ENCODE measurements at regions not wholly inside any gene's neighbourhood (a gene's known extent, or its start where the extent isn't known, plus 50 kb on each side); places are given as distances from the start of the nearest gene placed in this dataset.

DNA sequence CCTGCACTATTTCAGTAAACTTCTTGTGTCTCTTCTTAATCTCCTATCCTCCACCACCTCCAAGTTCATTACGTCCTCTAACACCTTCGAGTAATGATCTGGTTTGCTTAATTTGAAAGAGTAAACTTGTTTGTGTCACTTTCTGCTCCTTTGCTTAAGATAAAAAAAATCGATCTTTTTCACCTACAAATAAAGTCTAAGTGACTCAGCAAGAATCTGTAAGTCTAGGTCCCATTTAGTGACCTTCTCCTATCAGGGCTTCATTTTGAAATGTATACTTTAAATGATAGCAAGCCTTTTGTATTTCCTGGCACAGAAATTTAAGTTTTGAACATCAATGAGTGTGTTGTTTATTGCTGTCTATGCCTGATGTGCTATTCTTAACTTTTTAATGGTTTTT, 260.9 kb upstream of the TFPI start:
- DNase-seq (no peak), ATAC-seq (no peak)
- no peaks in the 10 kb centered on the region for H3K4me1 ChIP-seq
- no peaks in the 10 kb centered on the region for H3K27me3 ChIP-seq
- H3K9me3 ChIP-seq, result peaks cover 0 to 12% (median 0%) of the 10 kb centered on the region in 12 donors
- 73 to 77% (median 75%) methylated on average over 3 of the region's 3 CpGs for WGBS, 4 donors
- H3K36me3 ChIP-seq, result no peaks in the 10 kb centered on the region
- no peak for TF ChIP-seq POLR2A (IDR thresholded peaks at IDR 0.05)
- TF ChIP-seq, protein P1, sequence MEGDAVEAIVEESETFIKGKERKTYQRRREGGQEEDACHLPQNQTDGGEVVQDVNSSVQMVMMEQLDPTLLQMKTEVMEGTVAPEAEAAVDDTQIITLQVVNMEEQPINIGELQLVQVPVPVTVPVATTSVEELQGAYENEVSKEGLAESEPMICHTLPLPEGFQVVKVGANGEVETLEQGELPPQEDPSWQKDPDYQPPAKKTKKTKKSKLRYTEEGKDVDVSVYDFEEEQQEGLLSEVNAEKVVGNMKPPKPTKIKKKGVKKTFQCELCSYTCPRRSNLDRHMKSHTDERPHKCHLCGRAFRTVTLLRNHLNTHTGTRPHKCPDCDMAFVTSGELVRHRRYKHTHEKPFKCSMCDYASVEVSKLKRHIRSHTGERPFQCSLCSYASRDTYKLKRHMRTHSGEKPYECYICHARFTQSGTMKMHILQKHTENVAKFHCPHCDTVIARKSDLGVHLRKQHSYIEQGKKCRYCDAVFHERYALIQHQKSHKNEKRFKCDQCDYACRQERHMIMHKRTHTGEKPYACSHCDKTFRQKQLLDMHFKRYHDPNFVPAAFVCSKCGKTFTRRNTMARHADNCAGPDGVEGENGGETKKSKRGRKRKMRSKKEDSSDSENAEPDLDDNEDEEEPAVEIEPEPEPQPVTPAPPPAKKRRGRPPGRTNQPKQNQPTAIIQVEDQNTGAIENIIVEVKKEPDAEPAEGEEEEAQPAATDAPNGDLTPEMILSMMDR (IDR thresholded peaks at IDR 0.05), result no peak
- no peak overlapping the region for H3K27ac ChIP-seq
- H3K4me3 ChIP-seq, result no peak overlapping the region
- intact Hi-C loops (cut with DNase I), result no loop called here

GRCh38 chr2:187819624-187820023, 265.4 kb upstream of the TFPI start:
- peaks cover 0 to 8% (median 0%) of the 10 kb centered on the region in 12 donors for H3K9me3 ChIP-seq
- no peaks in the 10 kb centered on the region for H3K4me1 ChIP-seq
- no peaks in the 10 kb centered on the region for H3K27me3 ChIP-seq
- no peak overlapping the region for H3K27ac ChIP-seq
- TF ChIP-seq, protein P1 (IDR thresholded peaks at IDR 0.05), result no peak
- no peak for TF ChIP-seq POLR2A (IDR thresholded peaks at IDR 0.05)
- ATAC-seq (no peak), DNase-seq (no peak)
- 84 to 93% (median 91%) methylated on average over 1 of the region's 1 CpG for WGBS, 4 donors
- no peak overlapping the region for H3K4me3 ChIP-seq
- intact Hi-C loops (cut with DNase I), result no loop called here
- no peaks in the 10 kb centered on the region for H3K36me3 ChIP-seq

GRCh38 chr2:187825108-187825507, 270.9 kb upstream of the TFPI start:
- DNase-seq (no peak), ATAC-seq (no peak)
- H3K9me3 ChIP-seq, result peaks cover 0 to 8% (median 0%) of the 10 kb centered on the region in 12 donors
- no peak overlapping the region for H3K27ac ChIP-seq
- no peak overlapping the region for H3K4me3 ChIP-seq
- no peaks in the 10 kb centered on the region for H3K27me3 ChIP-seq
- H3K36me3 ChIP-seq, result no peaks in the 10 kb centered on the region
- intact Hi-C loops (cut with DNase I), result no loop called here
- no peaks in the 10 kb centered on the region for H3K4me1 ChIP-seq
- TF ChIP-seq, protein P1 (IDR thresholded peaks at IDR 0.05), result no peak
- WGBS, 4 donors, result 87 to 93% (median 92%) methylated on average over 12 of the region's 12 CpGs

DNA sequence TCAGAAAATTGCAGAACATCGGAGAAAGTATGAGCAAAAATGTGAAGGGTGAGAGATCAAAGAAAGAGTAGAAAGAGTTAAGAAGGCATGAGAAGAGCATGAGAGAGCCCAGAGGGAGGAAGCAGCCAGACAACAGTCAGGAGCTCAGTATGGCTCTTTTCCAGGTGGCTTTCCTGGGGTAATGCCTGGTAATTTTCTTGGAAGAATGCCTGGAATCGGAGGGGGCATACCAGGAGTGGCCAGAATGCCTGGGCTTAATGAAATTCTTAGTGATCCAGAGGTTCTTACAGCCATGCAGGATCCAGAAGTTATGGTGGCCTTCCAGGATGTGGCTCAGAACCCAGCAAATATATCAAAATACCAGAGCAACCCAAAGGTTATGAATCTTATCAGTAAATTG, 271.8 kb upstream of the TFPI start:
- TF ChIP-seq POLR2A (IDR thresholded peaks at IDR 0.05), result no peak
- no peak overlapping the region for H3K27ac ChIP-seq
- H3K9me3 ChIP-seq, result peaks cover 0 to 8% (median 0%) of the 10 kb centered on the region in 12 donors
- H3K4me3 ChIP-seq, result no peak overlapping the region
- no peaks in the 10 kb centered on the region for H3K27me3 ChIP-seq
- DNase-seq (no peak), ATAC-seq (no peak)
- H3K4me1 ChIP-seq, result no peaks in the 10 kb centered on the region
- H3K36me3 ChIP-seq, result no peaks in the 10 kb centered on the region
- WGBS, 4 donors, result 50 to 57% (median 54%) methylated on average over 2 of the region's 2 CpGs
- intact Hi-C loops (cut with DNase I), result no loop called here

DNA sequence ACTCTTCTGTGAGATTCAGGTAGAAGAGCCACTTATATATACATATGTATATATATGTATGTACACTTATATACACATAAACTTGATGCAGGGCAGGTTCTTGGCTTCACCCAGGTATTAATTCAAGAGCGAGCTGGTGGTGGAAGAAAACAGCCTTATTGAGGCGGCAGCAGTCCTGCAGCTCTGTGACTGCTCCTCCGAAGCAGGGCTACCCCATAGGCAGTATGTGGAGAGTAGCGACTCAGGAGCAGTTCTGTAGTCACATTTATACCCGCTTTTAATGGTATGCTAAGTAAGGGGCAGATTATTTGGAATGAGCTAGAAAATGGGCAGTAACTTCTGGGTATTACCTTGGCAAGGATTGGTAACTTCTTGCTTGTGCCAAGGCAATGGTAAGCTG, 280.6 kb upstream of the TFPI start:
- H3K27ac ChIP-seq, result no peak overlapping the region
- intact Hi-C loops (cut with DNase I), result no loop called here
- no peak overlapping the region for H3K4me3 ChIP-seq
- no peak for TF ChIP-seq POLR2A (IDR thresholded peaks at IDR 0.05)
- TF ChIP-seq, protein P1 (IDR thresholded peaks at IDR 0.05), result no peak
- no peaks in the 10 kb centered on the region for H3K9me3 ChIP-seq
- WGBS, 4 donors, result 92 to 100% (median 94%) methylated on average over 5 of the region's 5 CpGs
- no peaks in the 10 kb centered on the region for H3K4me1 ChIP-seq
- H3K36me3 ChIP-seq, result no peaks in the 10 kb centered on the region
- ATAC-seq, result no peak
- DNase-seq, result no peak
- H3K27me3 ChIP-seq, result no peaks in the 10 kb centered on the region

Data from heart left ventricle (tissue), 16 donors.